NCI-H2107 treated with DMSO at 0.1 percent for 48 hours (cell line): ENCODE measurements at regions not wholly inside any gene's neighbourhood (a gene's known extent, or its start where the extent isn't known, plus 50 kb on each side); places are given as distances from the start of the nearest gene placed in this dataset.

Experiments
- DNase-seq: peaks from one replicate; lab custom pipeline; 2025; ENCODE audit not compliant: unreplicated experiment; lab: John Stamatoyannopoulos, UW

- no peak for DNase-seq
Measured at GRCh38 chr15:62988701-62989100, 53.8 kb upstream of the TPM1 start.

GRCh38 chr15:62989366-62990055, 53.0 kb upstream of the TPM1 start:
- DNase-seq: no peak

GRCh38 chr15:62991698-62992097, 50.8 kb upstream of the TPM1 start:
- DNase-seq: no peak

GRCh38 chr15:62992302-62992701, 50.2 kb upstream of the TPM1 start:
- no peak for DNase-seq
